Activated naive CD4-positive, alpha-beta T cell treated with anti-CD3 and anti-CD28 coated beads for 36 hours (primary cell): ENCODE measurements at regions not wholly inside any gene's neighbourhood (a gene's known extent, or its start where the extent isn't known, plus 50 kb on each side); places are given as distances from the start of the nearest gene placed in this dataset.
"Not testable (repeated sequence)": the region's sequence is repeated elsewhere in the genome, so short reads cannot be mapped to it uniquely, and the experiment has no call there.

Source experiments
- CTCF ChIA-PET: fragments of 350-600 bp; sonication (Branson Sonifier 250); formaldehyde crosslinking; loops from one replicate; lab custom pipeline; 2021; ENCODE audit warnings: antibody characterized with exemption; lab: Charles Lee
- DNase-seq: peaks from one replicate; pipeline ENCODE4 v3.0.0-alpha.2; 2020
- H3K27ac Mint-ChIP-seq: one replicate; pipeline ENCODE4 v1.8.0; 2021; ENCODE audit warnings: mild to moderate bottlenecking, mixed read lengths
- H3K27me3 Mint-ChIP-seq: one replicate; pipeline ENCODE4 v1.8.0; 2021; ENCODE audit warnings: low read depth, mixed read lengths
- H3K36me3 Mint-ChIP-seq: one replicate; pipeline ENCODE4 v1.8.0; 2021; ENCODE audit warnings: low read depth, mixed read lengths
- H3K4me1 Mint-ChIP-seq: one replicate; pipeline ENCODE4 v1.8.0; 2021; ENCODE audit warnings: low read depth, mixed read lengths
- H3K4me3 Mint-ChIP-seq: one replicate; pipeline ENCODE4 v1.8.0; 2021; ENCODE audit warnings: mild to moderate bottlenecking, moderate library complexity, mixed read lengths
- H3K9me3 Mint-ChIP-seq: one replicate; pipeline ENCODE4 v1.8.0; 2021; ENCODE audit warnings: mixed read lengths
- intact Hi-C: fragments of 100-400 bp; cut with micrococcal nuclease; formaldehyde crosslinking; loops from one replicate; pipeline ENCODE4 v1.15.1; 2023

DNA sequence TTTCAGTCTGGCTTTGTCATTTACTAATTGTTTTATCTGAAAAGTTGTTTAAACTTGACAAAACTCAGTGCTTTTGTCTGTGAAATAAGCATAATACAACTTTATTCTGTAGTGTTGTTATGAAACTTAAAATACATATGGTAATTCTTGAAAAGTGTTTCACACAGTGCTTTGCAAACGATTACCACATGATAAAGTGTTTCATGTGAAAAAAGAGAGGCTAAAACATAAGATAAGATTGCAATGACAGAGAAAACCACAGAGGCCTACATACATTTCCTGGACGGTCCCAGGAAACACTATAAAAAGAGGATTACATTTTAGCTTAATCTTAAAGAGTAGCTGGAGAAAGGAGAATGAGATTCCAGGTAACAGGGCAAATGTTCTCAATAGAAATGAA, 1934.6 kb upstream of the LRRTM1 start:
- DNase-seq: no peak
- intact Hi-C loops: no loop called here
- Mint-ChIP-seq H3K4me1 (no peaks in the 10 kb centered on the region), H3K9me3 (peaks cover 16% of the 10 kb centered on the region), H3K27me3 (no peaks in the 10 kb centered on the region), H3K36me3 (no peaks in the 10 kb centered on the region), H3K4me3 (no peak overlapping the region), H3K27ac (no peak overlapping the region)
- CTCF ChIA-PET: no interaction called here

- Mint-ChIP-seq H3K27ac (no peak overlapping the region), H3K4me3 (no peak overlapping the region), H3K27me3 (no peaks in the 10 kb centered on the region), H3K4me1 (no peaks in the 10 kb centered on the region), H3K9me3 (peaks cover 8% of the 10 kb centered on the region), H3K36me3 (no peaks in the 10 kb centered on the region)
- DNase-seq: no peak
- CTCF ChIA-PET: interaction anchor here (0.9 kb wide), 1 partner anchor 901 kb away, joined by 3 read pairs; no protein-coding TSS in a partner anchor
- intact Hi-C loops: no loop called here
Observed at GRCh38 chr2:82237994-82238662, 1933.6 kb upstream of the LRRTM1 start.

DNA sequence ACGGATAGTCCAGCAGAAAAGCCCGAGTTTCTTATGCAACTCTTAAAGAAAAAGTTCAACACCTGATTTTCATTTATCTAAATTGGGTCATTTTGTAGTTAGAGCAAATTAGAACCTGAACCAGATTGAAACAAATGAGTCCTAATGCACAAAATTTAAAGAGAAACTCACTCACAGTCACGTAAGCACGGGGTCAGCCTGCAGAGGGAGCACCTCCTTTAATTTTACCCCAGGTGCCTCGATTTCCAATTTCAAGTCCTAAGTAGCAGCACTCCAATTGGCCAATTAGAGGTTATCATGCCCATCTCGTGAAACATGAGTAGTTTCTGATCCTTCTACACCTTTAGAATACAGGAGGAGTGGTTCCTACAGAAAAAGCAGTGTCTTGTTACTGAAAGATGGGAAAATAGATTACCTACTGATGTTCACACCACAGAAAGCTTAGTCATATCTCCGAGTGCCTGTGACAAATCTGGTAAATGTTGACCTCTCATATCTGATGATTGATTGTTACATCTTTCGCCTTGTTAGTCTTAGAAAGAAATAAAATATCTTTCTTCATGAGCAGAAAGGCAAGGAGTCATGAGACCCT, 1929.8 kb upstream of the LRRTM1 start:
- CTCF ChIA-PET: interaction anchor here (0.6 kb wide), 1 partner anchor 154 kb away, joined by 3 read pairs; no protein-coding TSS in a partner anchor
- H3K27ac Mint-ChIP-seq: no peak overlapping the region
- no peaks in the 10 kb centered on the region for H3K9me3 Mint-ChIP-seq
- H3K4me3 Mint-ChIP-seq: no peak overlapping the region
- no peaks in the 10 kb centered on the region for H3K36me3 Mint-ChIP-seq
- H3K27me3 Mint-ChIP-seq: no peaks in the 10 kb centered on the region
- no peak for DNase-seq
- intact Hi-C loops: no loop called here
- H3K4me1 Mint-ChIP-seq: no peaks in the 10 kb centered on the region

- peaks cover 2% of the 10 kb centered on the region for H3K9me3 Mint-ChIP-seq
- CTCF ChIA-PET: interaction anchor here (0.6 kb wide), 1 partner anchor 155 kb away, joined by 3 read pairs; no protein-coding TSS in a partner anchor
- H3K36me3 Mint-ChIP-seq: no peaks in the 10 kb centered on the region
- H3K4me1 Mint-ChIP-seq: no peaks in the 10 kb centered on the region
- DNase-seq: no peak
- H3K27me3 Mint-ChIP-seq: no peaks in the 10 kb centered on the region
- H3K4me3 Mint-ChIP-seq: no peak overlapping the region
- no peak overlapping the region for H3K27ac Mint-ChIP-seq
- intact Hi-C loops: no loop called here
Observed at GRCh38 chr2:82233806-82234205, 1929.3 kb upstream of the LRRTM1 start.

DNA sequence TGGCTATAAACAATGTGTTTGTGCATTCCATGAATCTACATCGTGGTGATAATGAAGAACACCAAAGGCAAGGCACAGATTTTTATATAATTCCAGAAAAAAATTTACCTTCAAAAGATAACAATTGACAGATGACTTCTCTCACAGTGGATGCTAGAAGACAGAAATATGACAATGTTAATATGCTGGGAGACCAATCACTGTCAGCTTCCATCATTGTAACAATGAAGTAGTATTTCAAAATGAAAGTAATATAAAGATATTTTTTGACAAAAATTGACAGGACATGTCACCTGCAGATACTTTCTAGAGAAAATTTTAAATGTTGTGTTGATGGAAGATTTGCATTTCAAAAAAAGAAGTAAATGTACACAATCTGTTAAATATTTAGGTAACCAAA, 1925.9 kb upstream of the LRRTM1 start:
- H3K4me1 Mint-ChIP-seq: no peaks in the 10 kb centered on the region
- DNase-seq: no peak
- H3K36me3 Mint-ChIP-seq: no peaks in the 10 kb centered on the region
- intact Hi-C loops: no loop called here
- no peak overlapping the region for H3K27ac Mint-ChIP-seq
- no peak overlapping the region for H3K4me3 Mint-ChIP-seq
- H3K27me3 Mint-ChIP-seq: no peaks in the 10 kb centered on the region
- CTCF ChIA-PET: interaction anchor here (0.6 kb wide), 1 partner anchor 25 kb away, joined by 3 read pairs; no protein-coding TSS in a partner anchor
- peaks cover 2% of the 10 kb centered on the region for H3K9me3 Mint-ChIP-seq

DNA sequence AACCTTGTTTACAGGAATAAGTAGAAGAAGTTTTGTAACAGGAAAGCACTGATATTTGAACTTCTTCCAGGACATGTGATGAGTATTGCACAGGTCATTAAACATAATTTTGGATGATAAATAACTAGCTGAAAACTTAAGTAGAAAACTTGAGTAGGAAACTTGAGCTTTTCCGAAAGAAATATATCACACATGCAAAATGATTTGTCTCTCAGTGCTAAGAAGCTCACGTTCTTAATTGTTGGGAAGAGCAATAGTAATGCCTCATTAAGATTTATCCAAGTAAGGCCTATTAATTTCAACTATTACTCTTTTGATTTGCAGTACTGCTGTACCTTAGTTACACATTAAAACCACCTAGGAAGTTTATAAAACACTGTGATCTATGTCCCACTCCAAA, 1921.9 kb upstream of the LRRTM1 start:
- Mint-ChIP-seq H3K27ac (no peak overlapping the region), H3K4me1 (no peaks in the 10 kb centered on the region), H3K27me3 (no peaks in the 10 kb centered on the region), H3K9me3 (peaks cover 9% of the 10 kb centered on the region), H3K4me3 (no peak overlapping the region), H3K36me3 (no peaks in the 10 kb centered on the region)
- intact Hi-C loops: no loop called here
- no peak for DNase-seq
- CTCF ChIA-PET: no interaction called here

DNA sequence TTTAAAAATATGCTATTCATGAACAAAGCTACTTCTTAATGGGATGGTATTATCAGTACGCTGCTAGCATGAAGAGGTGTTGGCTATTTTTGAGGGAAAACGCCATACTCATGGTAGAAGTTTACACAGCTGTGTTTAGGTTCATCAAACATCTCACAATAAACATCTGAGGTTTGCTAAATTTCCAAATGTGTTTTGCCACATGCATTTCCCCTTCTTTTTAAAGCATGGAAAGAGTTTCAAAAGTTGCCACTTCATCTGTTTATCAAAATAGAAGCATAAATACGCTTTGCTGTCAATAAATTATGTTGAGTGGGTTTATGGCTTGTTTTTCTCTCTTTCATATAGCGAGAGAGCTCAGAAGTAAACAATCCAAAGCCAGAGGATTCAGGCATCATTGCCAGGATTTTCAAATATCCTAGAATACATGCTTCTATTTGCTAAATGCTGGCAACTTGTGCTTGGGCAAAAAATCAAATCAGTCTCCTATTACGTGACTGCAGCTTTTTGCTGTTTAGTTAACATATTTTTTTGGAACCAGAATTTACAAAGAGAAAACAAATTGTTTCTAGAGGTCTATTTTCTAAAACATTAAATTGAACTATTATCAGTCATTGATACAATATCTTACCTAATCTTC, 1919.9 kb upstream of the LRRTM1 start:
- Mint-ChIP-seq H3K4me1 (no peaks in the 10 kb centered on the region), H3K27ac (no peak overlapping the region), H3K9me3 (peaks cover 11% of the 10 kb centered on the region), H3K4me3 (no peak overlapping the region), H3K36me3 (no peaks in the 10 kb centered on the region), H3K27me3 (no peaks in the 10 kb centered on the region)
- intact Hi-C loops: no loop called here
- CTCF ChIA-PET: no interaction called here
- no peak for DNase-seq

DNA sequence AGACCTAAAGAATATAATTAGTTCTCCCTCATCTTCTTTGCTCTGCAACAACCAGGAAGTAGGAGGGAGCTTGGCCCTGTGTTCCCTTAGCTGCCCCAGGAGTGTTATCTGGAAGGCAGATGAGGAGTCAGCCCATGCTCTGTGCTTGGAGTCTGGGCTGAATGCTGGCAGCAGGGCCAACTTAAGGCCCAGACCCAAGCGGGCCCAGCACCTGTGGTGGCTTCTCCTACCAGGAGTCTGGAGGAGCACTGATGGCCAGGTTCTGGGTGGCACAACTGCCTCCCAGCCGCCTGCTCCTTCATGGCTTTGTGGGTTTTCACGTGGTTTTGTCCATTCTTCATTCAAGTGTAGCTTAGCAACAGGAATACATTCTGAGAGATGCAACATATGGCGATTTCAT, 1910.7 kb upstream of the LRRTM1 start:
- Mint-ChIP-seq H3K27me3 (no peaks in the 10 kb centered on the region), H3K36me3 (no peaks in the 10 kb centered on the region), H3K4me1 (no peaks in the 10 kb centered on the region), H3K9me3 (peaks cover 9% of the 10 kb centered on the region), H3K4me3 (no peak overlapping the region), H3K27ac (no peak overlapping the region)
- DNase-seq: no peak
- intact Hi-C loops: no loop called here
- CTCF ChIA-PET: no interaction called here

DNA sequence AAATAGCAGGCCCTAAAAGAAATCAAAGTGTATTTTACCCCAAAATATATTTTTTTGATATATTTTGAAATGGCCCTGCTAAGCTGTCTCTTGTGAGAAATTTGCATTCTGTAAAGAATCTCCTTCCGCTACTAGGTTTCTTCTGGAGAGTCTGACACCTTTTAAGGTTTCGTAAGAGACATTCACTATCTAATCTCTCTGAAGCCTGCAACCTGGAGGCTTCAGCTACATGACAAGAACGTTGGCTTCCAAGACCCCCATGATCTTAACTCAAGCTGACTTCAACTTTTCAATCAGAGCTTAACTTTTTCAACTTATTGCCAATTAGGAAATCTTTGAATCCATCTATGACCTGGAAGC, 1894.9 kb upstream of the LRRTM1 start:
- no peaks in the 10 kb centered on the region for H3K27me3 Mint-ChIP-seq
- no peaks in the 10 kb centered on the region for H3K4me1 Mint-ChIP-seq
- intact Hi-C loops: no loop called here
- H3K36me3 Mint-ChIP-seq: no peaks in the 10 kb centered on the region
- CTCF ChIA-PET: interaction anchor here (0.6 kb wide), 1 partner anchor 1452 kb away, joined by 4 read pairs; no protein-coding TSS in a partner anchor
- H3K4me3 Mint-ChIP-seq: no peak overlapping the region
- no peak overlapping the region for H3K27ac Mint-ChIP-seq
- no peak for DNase-seq
- H3K9me3 Mint-ChIP-seq: peaks cover 9% of the 10 kb centered on the region

DNA sequence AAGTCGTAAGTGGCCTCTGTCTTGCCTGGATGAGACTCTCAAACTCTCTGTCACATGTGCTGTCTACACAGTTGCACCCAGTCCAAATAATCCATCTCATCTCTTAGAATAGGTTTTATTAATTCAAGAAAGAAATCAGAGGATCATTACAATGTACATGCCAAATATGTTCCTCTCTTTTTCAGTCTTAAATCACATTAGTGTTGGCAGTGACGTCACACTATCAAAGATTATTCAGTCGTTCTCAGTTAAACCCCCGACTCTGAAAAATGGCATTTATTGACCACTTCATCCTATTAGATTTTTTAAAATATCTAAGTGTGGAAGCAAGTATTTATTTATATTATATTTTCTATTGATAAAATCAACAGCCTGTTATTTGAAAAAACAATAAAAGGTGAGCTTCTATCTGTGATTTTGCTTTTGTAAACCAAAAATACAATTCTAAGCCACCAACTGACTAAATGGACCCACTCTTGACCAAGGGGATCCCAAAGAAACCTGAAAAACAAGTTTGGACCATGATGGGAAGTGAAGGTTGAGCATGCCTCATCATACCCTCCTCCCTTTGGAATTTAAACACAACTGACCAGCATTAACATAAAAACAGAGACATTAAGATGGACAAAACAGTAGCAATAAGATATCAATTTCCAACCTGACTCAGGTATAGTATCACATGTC, 1894.4 kb upstream of the LRRTM1 start:
- Mint-ChIP-seq H3K27me3 (no peaks in the 10 kb centered on the region), H3K27ac (no peak overlapping the region), H3K9me3 (peaks cover 9% of the 10 kb centered on the region), H3K4me1 (no peaks in the 10 kb centered on the region), H3K36me3 (no peaks in the 10 kb centered on the region), H3K4me3 (no peak overlapping the region)
- intact Hi-C loops: no loop called here
- DNase-seq: no peak
- CTCF ChIA-PET: no interaction called here

- Mint-ChIP-seq H3K27me3 (no peaks in the 10 kb centered on the region), H3K4me3 (no peak overlapping the region), H3K9me3 (no peaks in the 10 kb centered on the region), H3K36me3 (no peaks in the 10 kb centered on the region), H3K4me1 (no peaks in the 10 kb centered on the region), H3K27ac (no peak overlapping the region)
- intact Hi-C loops: no loop called here
- CTCF ChIA-PET: no interaction called here
- DNase-seq: no peak
Observed at GRCh38 chr2:82182270-82182669, 1877.7 kb upstream of the LRRTM1 start.

DNA sequence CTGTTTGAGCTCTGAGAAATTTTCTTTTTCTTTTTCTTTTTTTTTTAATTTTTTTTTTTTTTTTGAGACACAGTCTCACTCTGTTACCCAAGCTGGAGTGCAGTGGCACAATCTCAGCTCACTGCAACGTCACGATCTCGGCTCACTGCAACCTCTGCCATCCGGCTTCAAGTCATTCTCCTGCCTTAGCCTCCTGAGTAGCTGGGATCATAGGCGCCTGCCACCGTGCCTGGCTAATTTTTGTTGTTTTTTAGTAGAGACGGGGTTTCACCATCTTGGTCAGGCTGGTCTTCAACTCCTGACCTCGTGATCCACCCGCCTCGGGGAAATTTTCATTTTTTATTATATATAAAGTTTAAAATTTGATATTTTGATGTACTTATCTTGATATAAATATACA, 1870.7 kb upstream of the LRRTM1 start:
- intact Hi-C loops, CTCF ChIA-PET, DNase-seq, H3K27ac Mint-ChIP-seq, H3K27me3 Mint-ChIP-seq, H3K4me1 Mint-ChIP-seq, H3K9me3 Mint-ChIP-seq, H3K36me3 Mint-ChIP-seq, H3K4me3 Mint-ChIP-seq: not testable (repeated sequence)
